NOMO-1 treated with DMSO at 0.1 percent for 48 hours (cell line): ENCODE measurements at regions not wholly inside any gene's neighbourhood (a gene's known extent, or its start where the extent isn't known, plus 50 kb on each side); places are given as distances from the start of the nearest gene placed in this dataset.
A peak's percentile ranks its signal among the peaks of the same experiment; 100 is the strongest.

ENCODE experiments used
- DNase-seq: peaks from one replicate; lab custom pipeline; 2025; ENCODE audit not compliant: unreplicated experiment; lab: John Stamatoyannopoulos, UW

DNA sequence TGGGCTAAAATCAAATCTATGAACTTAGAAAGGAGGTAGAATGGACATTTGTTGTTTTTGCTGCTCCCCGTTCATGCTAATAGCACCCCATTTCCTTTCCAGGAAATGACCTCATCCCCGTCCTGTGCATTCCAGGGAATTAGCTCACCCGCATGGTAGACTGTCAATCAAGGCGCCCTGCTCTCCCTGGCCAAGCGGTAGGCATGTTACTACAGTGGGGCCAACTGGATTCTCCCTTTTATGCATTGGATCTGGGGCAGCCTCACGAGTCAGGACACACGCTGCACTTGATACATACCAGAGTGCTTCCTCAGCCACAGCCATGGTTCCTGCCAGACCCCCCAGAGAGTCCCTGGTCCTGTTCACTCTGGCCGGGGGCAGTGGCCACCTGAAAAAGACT lies 111.0 kb upstream of the PTCH1 start:
- DNase-seq, result no peak

DNA sequence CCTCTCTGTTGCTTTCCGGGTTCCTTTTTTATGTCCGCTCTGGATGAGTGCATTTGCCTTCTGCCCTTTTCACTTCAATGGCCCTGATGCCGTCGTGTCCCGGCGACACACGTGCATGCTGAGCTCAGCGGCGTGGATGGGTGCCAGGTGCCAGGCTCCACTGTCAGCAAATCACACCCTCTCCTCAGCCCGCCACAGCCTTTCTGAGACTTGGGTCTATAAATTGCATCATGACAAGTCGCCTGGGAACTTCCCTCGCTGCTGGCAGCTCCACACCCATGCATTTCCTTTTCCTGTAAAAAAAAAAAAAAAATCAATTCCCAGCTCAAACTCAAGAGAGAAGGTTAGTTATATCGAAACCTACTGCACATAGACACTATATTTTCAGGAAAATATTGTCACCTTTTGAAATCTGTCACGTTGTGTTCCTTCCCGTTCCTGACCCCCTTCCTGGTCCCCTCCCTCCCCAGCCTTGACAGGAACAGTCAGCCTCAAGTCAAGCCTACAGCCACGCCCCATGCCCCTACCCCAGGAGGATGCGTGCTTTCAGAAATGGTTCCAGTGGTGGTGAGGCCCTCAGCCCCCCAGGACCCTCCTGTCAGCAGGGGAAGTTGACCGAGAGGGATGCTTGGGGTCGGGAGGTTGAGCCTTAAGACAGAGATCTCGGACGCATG lies 110.3 kb upstream of the PTCH1 start:
- DNase-seq, result peak; percentile 15

DNA sequence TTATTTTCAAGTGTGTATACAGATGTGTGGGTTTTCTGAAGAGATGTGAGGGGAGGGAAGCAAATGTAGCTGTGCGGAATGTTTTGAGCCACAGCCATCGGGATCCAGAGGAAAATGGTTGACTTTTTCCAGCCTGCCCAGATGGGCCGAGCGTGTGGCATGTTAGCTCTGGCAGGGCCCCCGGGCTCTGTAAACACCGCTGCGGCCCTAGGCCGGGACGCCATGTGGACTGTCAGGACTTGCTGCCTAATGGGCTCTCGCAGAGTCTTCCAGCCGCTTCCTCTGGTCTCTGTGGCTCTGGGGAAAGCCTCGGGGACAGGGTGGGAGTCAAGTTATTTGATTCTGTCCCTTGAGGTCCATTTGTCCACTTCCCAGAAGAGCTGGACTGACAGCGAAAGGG lies 109.6 kb upstream of the PTCH1 start:
- no peak for DNase-seq

DNA sequence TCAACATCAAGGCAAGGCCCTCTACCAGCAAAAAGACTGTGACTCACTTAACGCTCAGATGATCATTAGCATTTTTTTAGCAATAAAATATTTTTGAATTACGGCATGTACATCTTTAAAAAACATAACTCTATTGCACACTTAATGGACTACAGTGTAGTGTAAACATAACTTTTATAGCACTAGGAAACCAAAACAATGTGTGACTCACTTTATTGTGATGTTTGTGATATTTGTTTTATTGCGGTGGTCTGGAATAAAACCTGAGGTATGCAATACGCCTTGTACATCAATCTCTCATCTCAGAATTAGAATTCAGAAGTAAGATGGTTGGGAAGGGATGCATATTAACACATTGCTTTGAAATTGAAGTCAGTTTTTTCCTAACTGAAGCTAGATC lies 106.9 kb upstream of the PTCH1 start:
- no peak for DNase-seq

DNA sequence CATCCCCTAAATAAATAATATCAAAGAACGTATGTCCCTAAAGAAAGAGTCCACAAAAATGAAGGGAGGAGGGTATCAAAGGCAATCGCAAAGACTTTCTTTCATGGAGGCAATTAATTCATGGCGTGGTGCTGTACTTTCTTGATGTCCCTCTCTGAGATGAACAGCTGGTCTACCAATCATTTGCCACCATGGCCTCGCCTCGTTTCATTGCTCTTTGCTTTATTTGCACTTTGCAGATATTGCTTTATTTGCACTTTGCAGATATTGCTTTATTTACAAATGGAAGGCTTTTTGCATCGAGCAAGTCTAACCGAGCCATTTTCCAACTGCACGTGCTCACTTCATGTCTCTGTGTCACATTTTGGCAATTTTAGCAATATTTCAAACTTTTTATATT lies 104.0 kb upstream of the PTCH1 start:
- no peak for DNase-seq

DNA sequence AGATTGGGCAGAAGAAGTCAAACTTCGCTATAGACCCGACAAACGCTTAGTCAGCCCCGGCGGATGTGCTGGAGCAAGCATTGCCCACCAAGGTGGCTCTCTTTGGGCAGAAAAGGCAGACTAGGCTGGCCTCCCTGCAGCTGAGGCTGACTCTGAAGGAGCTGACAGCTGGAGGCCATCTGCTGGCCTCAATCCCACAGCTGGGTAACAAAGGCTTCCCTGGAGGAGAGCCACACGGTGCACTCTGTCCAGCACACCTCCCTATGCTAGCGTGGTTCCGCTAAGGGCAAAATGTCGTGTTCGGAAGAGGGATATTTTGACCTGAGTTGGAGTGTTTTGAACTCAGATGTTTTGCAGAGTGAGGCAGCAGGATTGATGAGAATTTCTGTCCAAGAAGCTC lies 103.5 kb upstream of the PTCH1 start:
- DNase-seq, result no peak

DNA sequence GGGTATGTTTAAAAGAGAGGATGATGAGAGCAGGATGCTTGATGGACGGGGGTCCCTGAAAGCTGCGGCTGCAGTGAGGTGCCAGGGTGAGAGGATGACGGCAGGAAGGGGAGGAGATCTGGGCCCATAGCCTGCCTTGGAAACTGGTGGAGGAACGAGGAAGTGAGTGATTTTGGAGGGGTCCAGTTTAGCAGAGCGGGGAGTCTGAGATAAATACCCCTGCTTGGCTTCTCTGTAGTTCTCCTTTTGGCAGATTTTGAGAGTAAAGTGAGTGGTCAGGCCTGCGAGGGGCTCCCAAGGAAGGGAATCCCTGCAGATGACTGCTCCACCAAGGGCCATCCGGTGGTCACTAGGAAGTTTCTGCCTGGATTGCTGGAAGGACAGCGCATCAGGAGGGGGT lies 98.5 kb upstream of the PTCH1 start:
- no peak for DNase-seq

DNA sequence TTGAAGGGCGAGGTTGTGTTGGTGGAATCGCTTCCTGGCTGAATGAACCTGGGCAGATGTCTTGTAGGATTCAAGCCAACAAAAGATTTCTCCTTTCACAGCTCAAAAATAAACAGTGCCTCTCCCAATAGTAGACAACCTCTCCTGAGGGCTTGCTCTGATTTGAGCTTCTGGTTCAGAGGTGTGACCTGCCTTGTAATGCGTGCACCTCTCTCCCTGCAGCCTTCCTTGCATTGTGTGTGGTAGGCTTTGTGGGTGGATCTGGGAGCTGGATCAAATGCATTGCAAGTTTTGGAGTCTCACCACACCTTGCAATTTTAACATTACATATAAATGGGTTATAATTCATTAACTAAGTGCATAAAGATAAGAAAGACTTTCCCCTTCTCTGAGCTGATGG lies 96.9 kb upstream of the PTCH1 start:
- no peak for DNase-seq

DNA sequence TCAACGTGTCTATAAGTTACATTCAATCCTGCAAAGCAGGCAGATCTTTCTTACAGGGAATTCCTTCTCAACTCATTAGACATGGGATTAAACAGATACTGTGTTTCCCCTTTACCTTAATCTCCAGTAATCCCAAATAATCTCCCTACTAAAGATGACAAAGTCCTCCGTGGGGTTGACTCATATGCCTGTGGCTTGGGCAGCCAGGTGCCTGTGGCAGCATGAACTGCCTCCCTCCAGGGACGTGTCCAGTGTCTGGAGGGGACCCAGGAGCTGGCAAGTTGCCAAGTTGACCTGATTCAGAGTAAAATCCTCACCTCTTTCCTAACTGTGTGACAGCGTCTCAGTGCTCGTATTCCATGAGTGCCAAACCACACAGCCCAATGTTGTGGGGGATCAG lies 94.6 kb upstream of the PTCH1 start:
- no peak for DNase-seq

DNA sequence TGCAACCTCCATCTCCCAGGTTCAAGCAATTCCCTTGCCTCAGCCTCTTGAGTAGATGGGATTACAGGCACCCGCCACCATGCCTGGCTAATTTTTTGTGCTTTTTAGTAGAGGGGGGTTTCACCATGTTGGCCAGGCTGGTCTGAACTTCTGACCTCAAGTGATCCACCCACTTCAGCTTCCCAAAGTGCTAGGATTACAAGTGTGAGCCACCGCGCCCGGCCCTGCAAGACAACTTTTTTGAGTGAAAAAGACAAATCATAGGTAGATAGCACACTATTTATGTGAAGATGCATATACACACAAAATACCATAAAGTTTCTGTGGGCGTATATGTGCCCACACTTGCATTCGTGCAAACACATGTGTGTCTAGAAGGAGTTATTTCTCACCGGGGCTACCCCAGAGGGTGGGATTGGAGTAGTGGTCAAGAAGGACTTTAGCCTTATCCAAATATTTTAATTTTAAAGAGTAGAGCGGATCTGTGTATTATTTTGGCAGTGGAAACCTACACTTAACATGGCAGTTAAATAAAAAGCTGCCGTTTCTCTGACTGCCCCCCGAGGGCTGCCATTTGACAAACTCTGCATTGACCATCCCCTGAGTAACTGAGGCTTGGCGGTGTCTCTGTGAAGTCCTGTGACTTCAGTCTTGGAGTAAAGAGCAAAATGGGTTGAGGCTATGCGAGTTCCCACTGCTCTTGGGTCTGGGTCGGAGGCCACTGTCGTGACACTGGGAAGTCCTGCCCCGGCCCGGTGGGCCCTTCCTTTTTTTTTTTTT lies 93.4 kb upstream of the PTCH1 start:
- DNase-seq, result no peak

DNA sequence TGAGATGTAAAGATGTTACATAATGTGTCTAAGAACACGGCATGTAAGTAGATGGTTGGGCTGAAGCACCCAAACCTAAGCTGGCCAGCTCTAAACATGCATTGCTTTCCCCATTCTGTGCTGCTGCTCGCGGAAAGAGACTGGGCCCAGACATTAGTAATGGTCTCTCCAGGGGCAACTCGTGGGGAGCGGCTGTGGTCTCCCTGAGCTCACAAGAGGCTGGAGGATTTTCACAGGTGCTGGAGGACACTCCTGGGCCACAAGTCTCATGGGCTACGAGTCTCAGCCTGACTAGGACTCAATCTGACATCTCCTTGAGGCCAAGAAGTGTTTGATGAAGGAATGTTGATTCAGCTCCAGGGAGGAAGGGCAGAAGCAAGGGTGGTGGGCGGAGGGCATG lies 92.7 kb upstream of the PTCH1 start:
- DNase-seq, result no peak

DNA sequence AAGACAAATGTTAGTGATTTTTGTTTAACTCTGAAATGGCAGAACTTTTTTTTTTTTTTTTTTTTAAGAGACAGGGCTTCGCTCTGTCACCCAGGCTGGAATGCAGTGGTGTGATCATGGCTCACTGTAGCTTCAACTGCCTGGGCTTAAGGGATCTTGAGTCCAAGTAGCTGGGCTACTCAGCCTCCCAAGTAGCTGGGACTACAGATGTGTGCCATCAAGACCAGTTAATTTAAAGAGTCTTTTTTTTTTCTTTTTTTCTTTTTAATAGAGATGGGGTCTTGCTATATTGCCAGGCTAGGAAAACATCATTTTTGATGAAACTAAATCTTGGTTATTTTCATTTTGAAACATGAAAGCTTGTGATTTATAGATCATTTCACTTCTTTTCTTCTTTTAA lies 91.6 kb upstream of the PTCH1 start:
- no peak for DNase-seq

DNA sequence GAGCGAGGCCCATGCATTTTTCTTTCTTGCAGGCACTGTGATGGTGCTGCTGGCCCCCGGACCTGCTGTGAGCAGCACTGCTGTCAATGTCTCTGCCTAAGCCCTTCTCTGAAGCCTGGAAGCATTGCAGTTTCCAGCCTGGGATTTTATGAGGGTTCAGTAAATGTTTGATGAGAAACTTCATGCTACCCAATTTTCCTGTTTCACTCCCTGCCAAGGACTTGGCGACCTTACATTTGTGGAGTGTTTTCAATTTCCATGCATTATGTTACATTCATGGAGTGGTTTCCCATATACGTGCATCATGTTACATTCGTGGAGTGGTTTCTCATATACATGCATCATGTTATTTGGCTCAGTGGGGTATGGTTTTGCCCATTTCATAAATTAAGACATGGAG lies 90.7 kb upstream of the PTCH1 start:
- DNase-seq, result no peak

DNA sequence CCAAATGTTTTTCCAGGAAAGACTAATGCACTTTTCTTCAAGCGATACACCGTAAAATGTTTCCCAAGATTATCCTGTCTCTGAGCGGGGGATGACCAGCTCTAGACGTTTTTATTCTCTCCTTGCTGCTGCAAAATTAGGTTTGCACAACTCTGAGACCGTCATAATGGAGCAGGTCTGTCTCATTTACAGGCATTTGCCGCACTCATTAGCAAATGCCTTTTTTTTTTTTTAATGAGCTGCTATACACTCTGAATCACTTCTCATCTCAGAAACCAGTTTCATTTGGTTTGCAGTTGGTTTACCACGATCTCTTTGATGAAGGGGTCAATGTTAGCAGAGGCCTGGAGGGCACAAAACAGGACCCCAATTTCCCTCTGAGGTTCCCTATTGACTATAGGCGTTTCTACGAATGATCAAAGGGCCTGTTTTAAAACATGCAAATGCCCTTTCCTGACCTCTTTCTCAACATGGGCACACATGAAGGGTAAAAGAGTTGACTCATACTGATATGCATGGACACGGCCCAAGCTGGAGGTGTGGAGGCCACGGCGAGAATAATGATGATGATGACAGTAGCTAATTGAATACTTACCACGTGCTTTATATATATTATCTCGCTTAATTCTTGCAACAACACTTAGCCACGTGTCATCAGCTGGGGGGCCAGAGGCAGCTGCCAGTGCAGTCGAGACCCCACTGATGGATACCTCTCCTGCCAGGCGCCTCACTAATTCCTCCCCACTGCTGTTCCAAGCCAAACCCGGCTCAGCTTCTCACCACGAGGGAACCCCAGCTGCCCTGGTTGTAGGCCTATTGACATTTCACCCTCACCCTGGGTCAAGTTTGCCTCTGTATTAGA lies 89.9 kb upstream of the PTCH1 start:
- DNase-seq, result no peak

DNA sequence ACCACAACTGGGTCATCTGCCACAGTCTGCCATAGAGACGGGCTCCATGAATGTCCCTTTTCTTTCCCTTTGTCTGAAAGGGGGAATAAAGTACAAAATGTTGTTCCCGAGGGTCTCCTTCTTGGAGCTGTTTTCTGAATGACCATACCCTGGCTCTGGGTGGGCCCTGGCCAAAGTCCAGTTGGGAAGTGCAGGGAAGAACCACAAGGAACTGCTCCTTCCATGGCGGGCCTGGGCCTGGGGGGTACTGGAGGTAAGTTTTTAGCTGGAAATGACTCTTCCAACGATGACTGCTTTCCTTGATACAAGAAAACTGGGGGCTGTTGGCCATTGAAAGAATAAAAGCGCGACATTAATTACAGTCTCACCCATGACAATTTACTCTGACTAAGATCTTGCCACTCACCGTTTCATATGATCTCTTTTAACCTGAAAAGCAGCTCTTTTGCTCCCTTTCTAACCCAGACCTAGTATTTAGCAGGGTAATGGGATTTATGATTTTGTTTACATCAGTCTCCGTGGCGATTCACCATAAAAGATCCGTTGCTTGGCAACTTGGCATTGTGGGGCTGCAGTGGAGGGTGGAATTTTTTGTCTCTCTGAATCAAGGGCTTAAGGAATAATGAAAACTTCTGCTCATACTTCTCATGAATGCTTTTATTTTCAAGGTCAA lies 89.2 kb upstream of the PTCH1 start:
- DNase-seq, result no peak

DNA sequence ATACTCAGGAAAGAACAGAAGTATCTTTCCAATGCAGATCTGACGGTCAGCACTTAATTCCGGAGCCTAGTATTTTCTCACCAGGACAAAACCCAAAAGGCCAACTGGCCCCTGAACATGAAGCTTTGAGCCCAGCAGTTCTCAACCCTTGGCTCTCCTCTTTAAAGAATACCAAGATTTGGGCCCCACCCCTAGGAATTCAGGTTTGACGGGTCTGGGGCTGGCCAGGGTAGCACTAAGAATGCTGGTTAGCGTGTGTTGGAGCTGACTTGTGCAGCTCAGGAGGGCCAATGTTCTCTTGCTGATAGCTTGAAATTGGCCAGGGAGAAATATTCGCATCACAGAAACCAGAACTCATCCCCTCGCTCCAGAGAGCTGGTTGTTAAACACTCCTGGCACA lies 88.3 kb upstream of the PTCH1 start:
- no peak for DNase-seq

DNA sequence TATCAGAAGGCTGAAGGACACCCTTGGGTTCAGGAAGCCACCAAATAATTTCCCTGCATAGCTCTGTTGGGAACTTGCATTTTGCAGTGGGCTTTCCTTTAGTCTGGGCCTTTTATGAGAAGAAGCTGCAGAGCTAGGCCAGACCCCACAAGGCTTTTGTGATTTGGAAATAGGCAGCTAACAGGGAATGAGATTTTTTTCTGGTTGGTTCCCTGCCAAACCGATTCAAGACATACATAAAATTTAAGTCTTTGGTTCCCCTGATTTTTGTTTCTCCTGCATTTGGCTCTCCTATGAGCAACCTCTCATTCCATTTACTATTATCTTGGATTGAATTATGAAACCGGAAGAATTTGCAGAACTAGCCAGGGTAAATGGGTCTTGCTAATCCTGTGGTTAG lies 81.5 kb upstream of the PTCH1 start:
- DNase-seq, result peak; percentile 61

DNA sequence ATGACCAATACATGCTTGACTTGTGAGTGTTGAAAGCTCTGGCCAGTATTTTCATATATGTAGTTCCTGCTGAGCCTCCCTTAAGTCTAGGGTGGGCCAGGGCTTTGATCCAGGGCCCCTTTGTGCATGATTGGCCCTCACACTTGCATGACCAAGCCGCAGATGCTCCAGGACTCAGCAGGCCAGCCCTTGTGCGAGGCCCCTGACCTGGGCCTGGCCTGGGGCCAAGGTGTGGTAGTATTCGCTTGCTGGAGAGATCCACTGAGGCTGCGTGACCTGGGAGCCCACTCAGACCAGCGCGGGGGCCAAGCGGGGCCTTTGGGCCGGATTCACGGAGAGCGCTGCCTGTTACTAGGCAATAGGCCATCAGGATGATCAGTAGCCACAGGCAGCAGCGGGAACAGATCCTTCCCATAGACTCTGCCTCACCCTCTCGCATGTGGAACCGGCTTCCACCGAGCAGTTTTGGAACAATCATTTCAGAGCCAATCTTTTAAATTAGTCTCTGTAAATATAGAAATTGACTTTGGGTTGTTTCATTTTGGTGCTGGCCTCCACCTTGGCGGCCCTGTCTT lies 79.0 kb upstream of the PTCH1 start:
- no peak for DNase-seq

DNA sequence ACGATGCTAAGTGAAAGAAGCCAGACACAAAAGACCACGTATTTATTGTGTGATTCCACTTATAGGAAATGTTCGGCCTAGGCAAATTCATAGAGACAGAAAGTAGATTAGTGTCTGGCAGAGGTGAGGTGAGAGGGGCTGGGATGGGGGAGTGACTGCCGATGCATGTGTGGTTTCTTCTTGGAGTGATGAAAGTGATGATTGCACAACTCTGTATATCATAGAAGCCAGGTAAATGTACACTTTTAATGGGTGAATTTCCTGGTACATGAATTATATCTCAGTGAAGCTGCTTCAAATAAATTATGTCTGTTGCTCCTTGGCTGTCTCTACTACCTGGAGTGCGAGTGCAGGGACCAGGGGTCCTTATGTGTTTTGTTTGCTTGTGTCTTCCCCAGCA lies 76.2 kb upstream of the PTCH1 start:
- no peak for DNase-seq

DNA sequence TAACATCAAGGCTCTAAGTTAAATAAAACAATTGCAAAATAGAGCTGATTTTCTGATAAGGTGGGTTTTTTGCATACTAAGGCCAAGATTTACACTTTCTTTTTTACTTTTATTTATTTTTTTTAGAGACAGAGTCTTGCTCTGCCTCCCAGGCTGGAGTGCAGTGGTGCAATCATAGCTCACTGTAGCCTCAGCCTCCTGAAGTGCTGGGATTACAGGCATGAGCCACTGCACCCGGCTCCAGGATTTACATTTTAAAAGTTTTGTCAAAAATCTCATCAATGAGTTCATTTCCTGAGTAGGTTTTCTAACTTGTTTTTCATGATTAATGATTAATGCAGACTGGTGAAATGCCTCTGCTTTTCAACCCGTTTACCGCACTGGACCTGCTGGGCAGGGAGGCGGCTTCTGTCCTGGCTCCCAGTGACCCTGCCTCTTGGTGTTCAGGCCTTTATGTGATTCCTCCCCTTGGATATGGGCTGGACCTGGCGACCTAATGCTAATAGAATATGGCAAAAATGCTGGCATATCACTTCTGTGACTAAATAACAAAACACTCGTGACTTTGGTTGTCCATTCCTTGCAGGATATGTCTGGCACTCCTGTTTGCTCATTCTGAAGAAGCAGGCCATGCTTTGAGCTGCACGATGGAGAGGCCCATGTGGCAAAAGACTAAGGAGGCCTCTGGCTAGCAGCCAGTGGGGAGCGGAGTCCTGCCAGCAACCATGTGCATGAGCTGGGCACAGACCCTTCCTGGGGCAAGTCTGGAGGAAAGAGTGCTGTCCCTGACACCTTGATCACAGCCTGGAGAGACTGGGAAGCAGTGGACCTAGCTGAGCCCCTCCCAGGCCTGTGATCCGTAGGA lies 72.2 kb upstream of the PTCH1 start:
- DNase-seq, result no peak
